ENCODE measurements at regions not wholly inside any gene's neighbourhood (a gene's known extent, or its start where the extent isn't known, plus 50 kb on each side); places are given as distances from the start of the nearest gene placed in this dataset.
A peak's percentile ranks its signal among the peaks of the same experiment; 100 is the strongest.
"Not testable (repeated sequence)": the region's sequence is repeated elsewhere in the genome, so short reads cannot be mapped to it uniquely, and the experiment has no call there.

- Mint-ChIP-seq H3K9me3 (peaks cover 2 to 3% of the 10 kb centered on the region in 2 donors), H3K36me3 (peaks cover 0 to 4% of the 10 kb centered on the region in 2 donors), H3K27ac (no peak overlapping the region), H3K27me3 (peaks cover 62 to 66% of the 10 kb centered on the region in 2 donors), H3K4me1 (no peaks in the 10 kb centered on the region), H3K4me3 (no peak overlapping the region)
- ATAC-seq (replicated peaks) (peak in 1 of 2 donors; percentile 10), DNase-seq (peak; percentile 3)
Observed at GRCh38 chr1:30085811-30086770, 637.3 kb downstream of the MATN1 start.

GRCh38 chr1:30084909-30085571 is 638.3 kb downstream of the MATN1 start:
- Mint-ChIP-seq H3K27ac (no peak overlapping the region), H3K36me3 (peaks cover 0 to 4% of the 10 kb centered on the region in 2 donors), H3K9me3 (no peaks in the 10 kb centered on the region), H3K27me3 (peaks cover 62 to 66% of the 10 kb centered on the region in 2 donors), H3K4me1 (no peaks in the 10 kb centered on the region), H3K4me3 (no peak overlapping the region)
- DNase-seq, result no peak
- no peak for ATAC-seq (replicated peaks)

GRCh38 chr1:30083800-30084464 is 639.5 kb downstream of the MATN1 start:
- DNase-seq, result no peak

GRCh38 chr1:30081379-30082102 is 641.8 kb downstream of the MATN1 start:
- DNase-seq (no peak), ATAC-seq (replicated peaks) (no peak)
- Mint-ChIP-seq H3K36me3 (no peaks in the 10 kb centered on the region), H3K4me3 (no peak overlapping the region), H3K4me1 (no peaks in the 10 kb centered on the region), H3K27me3 (peaks cover 39% of the 10 kb centered on the region in 2 donors), H3K9me3 (peaks cover 3 to 7% of the 10 kb centered on the region in 2 donors), H3K27ac (no peak overlapping the region)

More at GRCh38 chr1:30083800-30084464, 639.5 kb downstream of the MATN1 start:
- Mint-ChIP-seq H3K27me3 (peaks cover 53 to 55% of the 10 kb centered on the region in 2 donors), H3K36me3 (no peaks in the 10 kb centered on the region), H3K4me1 (no peaks in the 10 kb centered on the region), H3K27ac (no peak overlapping the region), H3K9me3 (no peaks in the 10 kb centered on the region), H3K4me3 (no peak overlapping the region)
- ATAC-seq (replicated peaks), result no peak

GRCh38 chr1:30075916-30076315 is 647.5 kb downstream of the MATN1 start:
- not testable (repeated sequence) for H3K27ac Mint-ChIP-seq; H3K36me3 Mint-ChIP-seq; H3K4me1 Mint-ChIP-seq; H3K27me3 Mint-ChIP-seq; DNase-seq; H3K4me3 Mint-ChIP-seq; ATAC-seq (replicated peaks)
- peaks cover 6 to 12% of the 10 kb centered on the region in 2 donors for H3K9me3 Mint-ChIP-seq

- Mint-ChIP-seq H3K27ac (no peak overlapping the region), H3K4me1 (no peaks in the 10 kb centered on the region), H3K36me3 (no peaks in the 10 kb centered on the region), H3K9me3 (peaks cover 0 to 4% of the 10 kb centered on the region in 2 donors), H3K4me3 (no peak overlapping the region), H3K27me3 (peaks cover 20 to 23% of the 10 kb centered on the region in 2 donors)
- ATAC-seq (replicated peaks) (no peak), DNase-seq (no peak)
Observed at GRCh38 chr1:30068787-30069472, 654.5 kb downstream of the MATN1 start.

- no peak overlapping the region for H3K4me3 Mint-ChIP-seq
- no peaks in the 10 kb centered on the region for H3K4me1 Mint-ChIP-seq
- peaks cover 0 to 4% of the 10 kb centered on the region in 2 donors for H3K9me3 Mint-ChIP-seq
- ATAC-seq (replicated peaks) (no peak), DNase-seq (no peak)
- no peak overlapping the region for H3K27ac Mint-ChIP-seq
- H3K27me3 Mint-ChIP-seq, result peaks cover 8 to 17% of the 10 kb centered on the region in 2 donors
- no peaks in the 10 kb centered on the region for H3K36me3 Mint-ChIP-seq
Observed at GRCh38 chr1:30064547-30064946, 658.8 kb downstream of the MATN1 start.

- H3K9me3 Mint-ChIP-seq, result peaks cover 0 to 4% of the 10 kb centered on the region in 2 donors
- H3K4me1 Mint-ChIP-seq, result no peaks in the 10 kb centered on the region
- no peak overlapping the region for H3K4me3 Mint-ChIP-seq
- no peak overlapping the region for H3K27ac Mint-ChIP-seq
- DNase-seq (no peak), ATAC-seq (replicated peaks) (no peak)
- H3K36me3 Mint-ChIP-seq, result no peaks in the 10 kb centered on the region
- H3K27me3 Mint-ChIP-seq, result peaks cover 8 to 15% of the 10 kb centered on the region in 2 donors
Observed at GRCh38 chr1:30063621-30064280, 659.6 kb downstream of the MATN1 start.

GRCh38 chr1:30061292-30062220 is 661.8 kb downstream of the MATN1 start:
- H3K9me3 Mint-ChIP-seq, result no peaks in the 10 kb centered on the region
- H3K27me3 Mint-ChIP-seq, result peaks cover 5 to 7% of the 10 kb centered on the region in 2 donors
- no peak overlapping the region for H3K4me3 Mint-ChIP-seq
- ATAC-seq (replicated peaks) (no peak), DNase-seq (no peak)
- no peaks in the 10 kb centered on the region for H3K4me1 Mint-ChIP-seq
- H3K36me3 Mint-ChIP-seq, result no peaks in the 10 kb centered on the region
- no peak overlapping the region for H3K27ac Mint-ChIP-seq

- H3K4me1 Mint-ChIP-seq, result no peaks in the 10 kb centered on the region
- peaks cover 3 to 5% of the 10 kb centered on the region in 2 donors for H3K27me3 Mint-ChIP-seq
- no peaks in the 10 kb centered on the region for H3K36me3 Mint-ChIP-seq
- no peak overlapping the region for H3K27ac Mint-ChIP-seq
- ATAC-seq (replicated peaks), result no peak
- DNase-seq, result no peak
- no peaks in the 10 kb centered on the region for H3K9me3 Mint-ChIP-seq
- no peak overlapping the region for H3K4me3 Mint-ChIP-seq
Observed at GRCh38 chr1:30060738-30061137, 662.6 kb downstream of the MATN1 start.

GRCh38 chr1:30058970-30059369 is 664.4 kb downstream of the MATN1 start:
- H3K36me3 Mint-ChIP-seq, result no peaks in the 10 kb centered on the region
- DNase-seq (no peak), ATAC-seq (replicated peaks) (no peak)
- H3K4me3 Mint-ChIP-seq, result no peak overlapping the region
- H3K27ac Mint-ChIP-seq, result no peak overlapping the region
- no peaks in the 10 kb centered on the region for H3K9me3 Mint-ChIP-seq
- H3K27me3 Mint-ChIP-seq, result peaks cover 3 to 5% of the 10 kb centered on the region in 2 donors
- no peaks in the 10 kb centered on the region for H3K4me1 Mint-ChIP-seq

GRCh38 chr1:30054126-30054525 is 669.3 kb downstream of the MATN1 start:
- H3K27me3 Mint-ChIP-seq, result peaks cover 9 to 11% of the 10 kb centered on the region in 2 donors
- no peaks in the 10 kb centered on the region for H3K36me3 Mint-ChIP-seq
- no peak overlapping the region for H3K27ac Mint-ChIP-seq
- ATAC-seq (replicated peaks), result no peak
- no peaks in the 10 kb centered on the region for H3K4me1 Mint-ChIP-seq
- no peak overlapping the region for H3K4me3 Mint-ChIP-seq
- no peak for DNase-seq
- H3K9me3 Mint-ChIP-seq, result no peaks in the 10 kb centered on the region
